SIG-M5 treated with dmso at 0.1 percent for 504 hours (cell line): ENCODE measurements at regions not wholly inside any gene's neighbourhood (a gene's known extent, or its start where the extent isn't known, plus 50 kb on each side); places are given as distances from the start of the nearest gene placed in this dataset.

Experiments used
- DNase-seq: peaks from one replicate; lab custom pipeline; 2025; ENCODE audit not compliant: unreplicated experiment; lab: John Stamatoyannopoulos, UW

DNA sequence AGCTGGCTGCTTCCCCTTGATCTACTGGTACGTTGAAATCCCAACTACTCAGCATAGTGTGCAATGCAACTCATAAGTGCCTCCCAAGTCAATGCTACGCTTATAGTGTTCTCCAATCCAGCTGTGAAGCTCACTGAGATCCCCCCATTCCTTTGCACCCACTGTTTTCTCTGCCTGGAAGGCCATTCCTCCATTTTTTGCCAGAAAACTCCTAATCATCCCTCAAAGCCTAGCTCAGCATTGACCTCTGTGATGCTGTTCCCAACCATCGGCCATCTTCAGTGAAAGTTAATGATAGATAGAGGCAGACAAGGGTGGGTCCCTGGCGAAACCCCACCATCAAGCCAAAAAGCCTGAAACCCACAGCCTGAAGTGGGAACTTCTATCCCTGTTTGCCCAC lies 211.0 kb downstream of the ENC1 start:
- no peak for DNase-seq

DNA sequence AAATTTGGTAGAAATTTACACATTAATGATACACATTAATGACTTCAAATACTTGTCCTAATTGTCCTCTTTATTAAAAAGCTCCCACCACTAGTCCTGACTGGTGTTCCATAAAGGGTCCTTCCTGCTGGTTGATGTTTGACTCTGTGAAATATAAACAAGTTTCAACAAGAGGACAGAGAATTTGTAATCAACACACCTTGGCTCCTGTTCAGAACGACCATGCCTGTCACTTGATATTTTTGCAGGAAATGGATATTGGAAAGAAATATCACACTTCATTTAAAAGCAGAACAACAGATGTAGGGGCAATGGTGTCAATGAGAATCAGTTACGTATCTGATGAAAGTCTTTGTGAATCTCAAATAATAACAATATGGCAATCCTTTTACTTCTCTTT lies 211.7 kb downstream of the ENC1 start:
- no peak for DNase-seq

DNA sequence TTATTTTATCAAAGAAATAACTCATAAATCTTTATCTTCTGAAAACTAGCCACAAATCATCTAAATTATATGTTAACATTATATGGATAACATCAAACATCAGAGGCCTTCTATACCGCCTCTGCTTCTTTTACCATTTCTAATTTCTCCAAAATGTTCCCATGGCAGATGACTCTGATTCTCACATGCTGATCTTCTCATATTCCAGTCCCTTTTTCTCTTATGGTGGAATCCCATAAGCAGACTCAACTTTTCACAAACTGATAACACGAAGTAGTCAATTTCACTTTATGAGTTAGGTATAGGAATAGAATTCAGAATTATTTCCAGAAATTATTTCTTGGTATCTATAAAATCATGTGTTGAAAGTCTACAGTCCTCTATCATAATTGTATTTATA lies 212.3 kb downstream of the ENC1 start:
- DNase-seq: no peak

DNA sequence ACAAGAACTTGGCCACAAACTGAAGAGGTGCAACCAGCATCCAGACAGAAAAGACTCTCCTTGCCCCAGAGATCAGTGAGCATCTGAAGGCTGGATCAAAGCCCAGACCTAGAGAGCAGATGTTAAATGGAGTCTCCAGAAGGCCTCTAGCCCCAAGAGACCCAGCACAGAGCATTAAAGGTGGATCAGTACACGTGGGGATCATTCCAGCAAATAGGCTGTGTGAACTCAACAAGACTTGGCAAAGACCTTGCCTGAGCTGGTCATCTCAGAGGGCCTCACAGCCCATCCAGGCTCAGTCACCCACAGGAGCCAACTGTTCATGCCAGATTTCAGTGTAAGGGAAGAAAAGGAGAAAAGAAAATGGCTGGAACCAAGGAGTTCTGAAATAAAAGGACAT lies 214.0 kb downstream of the ENC1 start:
- DNase-seq: no peak

DNA sequence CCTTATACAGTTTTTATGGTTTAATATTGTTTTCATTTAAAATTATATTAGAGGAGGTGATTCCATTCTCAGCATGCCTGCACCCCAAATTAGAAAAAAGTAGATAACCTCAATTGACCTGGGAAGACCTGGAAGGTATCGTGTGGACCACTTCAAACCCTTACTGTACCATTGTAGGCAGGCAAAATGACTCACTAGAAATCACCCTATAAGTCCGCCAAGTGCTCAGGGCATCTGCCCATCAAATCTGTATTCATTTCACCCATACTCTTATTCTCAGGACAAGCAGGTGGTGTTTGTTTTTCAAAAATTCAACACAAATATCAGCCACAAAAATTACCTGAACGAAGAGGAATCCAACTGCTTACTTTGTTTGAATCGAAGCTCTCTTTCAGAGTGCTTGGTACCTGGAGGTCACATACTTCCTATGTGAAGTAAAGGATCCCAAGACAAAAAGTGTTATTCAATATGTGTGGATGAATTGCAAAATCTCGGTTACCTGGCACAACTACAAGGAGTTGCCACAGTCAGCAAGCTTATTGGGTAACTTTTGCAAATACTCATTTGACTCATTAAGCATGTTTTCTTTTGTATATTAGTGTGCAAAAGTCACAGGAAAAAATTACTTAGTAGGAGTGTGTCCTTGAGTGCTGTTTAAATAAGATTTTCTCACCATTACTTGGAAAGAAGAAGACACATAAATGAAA lies 216.2 kb downstream of the ENC1 start:
- DNase-seq: peak; percentile 7

DNA sequence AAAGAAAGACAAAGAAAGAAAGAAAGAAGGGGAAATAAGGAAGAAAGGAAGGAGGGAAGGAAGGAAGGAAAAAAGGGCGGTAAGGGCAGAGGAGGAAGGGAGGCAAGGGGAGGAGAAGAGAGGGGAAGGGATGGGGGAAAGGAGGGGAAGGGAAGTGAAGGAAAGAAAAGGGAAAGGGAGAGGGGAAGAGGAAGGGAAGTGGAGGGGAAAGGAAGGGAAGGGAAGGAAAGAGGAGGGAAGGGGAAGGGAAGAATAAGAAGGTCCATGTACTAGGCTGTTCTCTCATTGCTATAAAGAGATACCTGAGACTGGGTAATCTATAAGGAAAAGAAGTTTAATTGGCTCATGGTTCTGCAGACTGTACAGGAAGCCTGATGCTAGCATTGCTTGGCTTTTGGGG lies 217.1 kb downstream of the ENC1 start:
- no peak for DNase-seq

DNA sequence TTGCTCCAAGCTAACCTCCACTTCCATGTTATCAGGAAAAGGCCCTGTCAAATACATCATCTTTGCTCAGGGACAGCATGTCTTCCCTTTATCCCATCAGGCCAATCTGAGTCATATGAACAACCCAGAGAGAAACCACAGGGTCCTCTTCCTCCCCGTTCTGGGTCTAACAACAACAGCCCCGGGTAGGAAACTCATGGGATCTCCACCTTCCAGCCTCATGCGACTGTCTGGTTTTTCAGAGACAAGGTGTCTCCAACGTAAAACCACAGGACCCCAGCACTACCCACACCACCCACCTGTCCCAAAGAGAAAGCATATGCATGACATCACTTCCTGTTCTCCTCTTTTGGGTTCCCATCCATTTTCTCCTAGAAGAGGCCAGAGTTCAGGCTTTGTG lies 217.9 kb downstream of the ENC1 start:
- no peak for DNase-seq

DNA sequence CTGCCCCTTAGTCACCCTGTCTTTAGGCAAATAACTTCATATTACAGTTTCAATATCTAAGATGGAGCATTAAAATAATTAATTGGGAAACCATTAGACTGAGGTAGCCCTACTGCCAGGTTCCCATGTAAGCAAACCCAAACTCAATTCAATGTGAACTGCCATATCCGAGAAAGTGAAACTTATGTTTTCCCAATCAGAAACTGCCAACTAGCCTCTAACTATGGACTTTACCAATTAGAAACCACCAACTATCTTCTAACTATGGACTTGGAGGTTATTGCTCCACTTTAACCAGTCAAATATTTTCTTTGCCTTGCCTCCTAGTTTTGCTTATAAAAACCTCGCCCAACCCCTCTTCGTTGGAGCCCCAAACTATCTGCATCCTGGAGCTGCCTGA lies 218.5 kb downstream of the ENC1 start:
- no peak for DNase-seq

DNA sequence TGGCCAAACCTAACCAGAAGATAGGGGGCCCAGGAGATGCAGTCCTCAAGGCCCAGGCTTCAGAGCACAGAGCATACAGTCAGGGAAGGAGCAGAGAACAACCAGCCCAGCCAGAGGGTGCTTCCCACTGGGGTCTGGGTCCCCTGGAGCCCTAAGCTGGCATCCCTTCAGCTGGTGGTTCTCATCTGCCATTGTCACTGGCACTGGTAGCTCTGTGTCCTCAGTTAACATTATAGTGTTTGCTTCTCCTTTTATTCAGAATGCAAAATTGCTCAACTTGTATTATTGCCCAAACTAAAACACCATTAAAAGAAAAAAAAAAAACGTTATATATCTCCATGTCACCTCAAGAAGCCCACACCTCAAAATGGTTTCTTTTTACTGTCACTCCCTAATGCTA lies 219.2 kb downstream of the ENC1 start:
- DNase-seq: no peak

DNA sequence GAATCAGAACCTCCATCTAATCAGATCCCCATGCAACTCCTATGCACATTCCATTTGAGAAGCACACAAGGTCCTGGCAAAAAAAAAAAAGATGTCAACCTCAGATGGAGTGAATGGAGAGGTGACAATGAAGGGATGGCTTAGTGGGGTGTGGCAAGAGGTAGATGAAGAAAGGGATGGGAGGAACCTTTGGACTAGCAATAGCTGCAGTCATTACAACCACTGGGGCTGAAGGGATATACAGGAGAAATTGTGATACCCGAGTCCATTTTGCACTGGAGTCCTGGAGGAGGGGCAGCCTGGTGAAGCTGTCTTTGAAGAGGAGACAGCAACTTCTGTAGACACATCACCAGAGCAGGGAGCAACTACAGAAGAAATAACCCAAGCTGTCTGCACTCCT lies 219.6 kb downstream of the ENC1 start:
- no peak for DNase-seq

DNA sequence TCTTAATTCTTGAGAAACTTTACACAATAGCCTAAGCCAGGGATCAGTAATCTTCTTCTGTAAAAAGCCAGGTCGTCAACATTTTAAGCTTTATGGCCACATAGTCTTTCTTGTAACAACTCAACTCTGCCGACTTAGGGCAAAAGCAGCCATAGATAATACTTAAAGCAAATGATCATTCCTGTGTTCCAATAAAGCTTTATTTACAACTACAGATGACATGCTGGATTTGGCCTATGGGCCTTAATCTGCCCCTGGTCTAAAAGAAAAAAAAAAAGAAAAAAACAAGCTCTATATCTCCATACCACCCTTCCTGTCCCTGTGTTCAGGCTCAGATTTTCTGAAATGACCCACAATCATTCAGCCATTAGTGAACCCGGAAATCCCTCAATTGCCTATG lies 220.3 kb downstream of the ENC1 start:
- no peak for DNase-seq

DNA sequence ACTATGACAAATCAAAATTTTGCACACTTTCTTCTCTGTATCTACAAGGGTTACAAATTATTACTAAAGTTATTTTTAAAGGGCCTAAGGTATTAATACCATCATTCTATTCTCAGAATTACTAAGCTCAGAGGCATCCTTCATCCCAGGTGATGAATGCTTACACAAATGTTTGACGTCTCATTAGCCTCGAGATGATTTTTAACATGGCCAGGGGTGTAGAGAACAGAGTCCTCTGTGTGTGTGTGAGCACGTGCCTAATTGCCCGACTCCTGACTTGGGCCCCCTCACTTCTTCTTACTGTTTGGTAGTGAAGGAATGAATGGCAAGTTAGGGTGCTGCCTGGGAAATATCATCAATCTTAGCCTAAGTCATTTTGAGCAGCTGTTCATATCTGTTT lies 221.1 kb downstream of the ENC1 start:
- DNase-seq: no peak

DNA sequence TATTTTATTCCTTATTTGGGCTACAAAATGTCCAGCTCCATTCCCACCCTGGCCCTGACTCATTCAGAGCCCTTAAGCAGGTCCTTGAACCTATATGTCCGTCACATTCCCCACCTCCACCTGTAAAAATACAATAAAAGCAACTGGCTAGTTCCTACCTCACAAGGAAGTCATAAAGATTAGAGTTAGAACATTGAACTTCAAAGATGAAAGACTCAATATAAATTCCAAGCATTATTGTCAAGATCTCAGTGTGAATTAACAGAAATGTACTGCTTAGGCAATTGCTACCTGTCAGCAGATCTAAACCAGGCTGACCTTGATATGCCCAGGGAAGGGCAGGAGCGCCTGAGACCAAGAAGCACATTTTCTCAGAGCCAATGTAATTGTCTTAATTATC lies 221.8 kb downstream of the ENC1 start:
- no peak for DNase-seq

DNA sequence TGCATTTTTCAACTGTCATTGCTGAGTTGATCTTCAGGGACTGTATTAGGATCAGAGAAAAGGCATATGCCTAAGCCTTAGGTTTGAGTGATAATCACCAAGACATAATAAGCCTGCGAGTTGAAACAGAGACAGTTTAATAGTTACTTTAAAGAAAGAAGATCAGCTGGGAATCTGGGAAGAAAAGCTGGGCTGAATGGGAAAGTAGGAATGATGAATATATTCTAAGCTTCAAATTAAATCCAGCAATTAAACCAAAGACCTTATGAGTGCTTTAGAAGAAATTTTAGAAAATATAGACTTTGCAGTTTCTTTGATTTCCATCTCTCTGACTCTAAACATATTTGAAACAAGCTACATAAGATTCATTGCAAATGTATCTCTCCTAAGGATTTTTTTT lies 222.3 kb downstream of the ENC1 start:
- no peak for DNase-seq

DNA sequence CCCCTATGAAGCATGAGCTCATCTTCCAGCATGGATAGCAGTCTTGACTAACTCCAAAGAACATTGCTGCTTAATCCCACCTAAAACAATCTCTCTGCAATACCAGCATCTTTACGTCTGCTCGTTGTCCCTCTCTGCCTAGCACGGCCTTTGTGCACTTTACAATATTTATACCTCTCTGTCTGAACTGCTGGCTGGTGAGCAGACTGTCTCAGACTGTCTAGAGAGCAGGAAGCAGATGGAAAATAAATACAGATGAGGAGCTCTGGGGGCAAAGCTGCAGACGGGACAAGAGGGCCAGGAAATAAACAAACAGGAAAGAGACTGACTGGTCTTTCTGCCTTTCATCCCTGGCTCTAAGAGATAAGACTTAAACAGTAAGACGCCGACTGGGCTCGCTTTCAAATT lies 224.8 kb downstream of the ENC1 start:
- no peak for DNase-seq

DNA sequence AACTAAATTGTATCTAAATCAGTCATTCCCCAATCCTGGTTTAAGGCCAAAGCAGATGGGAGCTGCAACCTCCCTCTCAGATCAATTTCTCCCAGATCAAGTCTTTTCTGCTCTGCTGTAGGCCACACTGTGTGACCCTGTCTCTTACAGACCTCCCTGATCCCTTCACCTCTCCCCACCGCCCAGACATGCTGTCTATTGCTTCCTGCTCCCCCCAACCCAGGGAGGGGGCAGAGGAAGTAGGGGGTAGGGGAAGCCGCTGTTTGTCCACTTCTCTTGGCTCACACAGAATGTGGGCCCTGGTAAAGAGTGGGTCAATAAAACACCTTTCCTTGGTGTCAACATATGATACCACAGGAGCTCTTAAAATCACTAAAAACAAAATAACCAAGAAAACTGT lies 226.3 kb downstream of the ENC1 start:
- DNase-seq: no peak

DNA sequence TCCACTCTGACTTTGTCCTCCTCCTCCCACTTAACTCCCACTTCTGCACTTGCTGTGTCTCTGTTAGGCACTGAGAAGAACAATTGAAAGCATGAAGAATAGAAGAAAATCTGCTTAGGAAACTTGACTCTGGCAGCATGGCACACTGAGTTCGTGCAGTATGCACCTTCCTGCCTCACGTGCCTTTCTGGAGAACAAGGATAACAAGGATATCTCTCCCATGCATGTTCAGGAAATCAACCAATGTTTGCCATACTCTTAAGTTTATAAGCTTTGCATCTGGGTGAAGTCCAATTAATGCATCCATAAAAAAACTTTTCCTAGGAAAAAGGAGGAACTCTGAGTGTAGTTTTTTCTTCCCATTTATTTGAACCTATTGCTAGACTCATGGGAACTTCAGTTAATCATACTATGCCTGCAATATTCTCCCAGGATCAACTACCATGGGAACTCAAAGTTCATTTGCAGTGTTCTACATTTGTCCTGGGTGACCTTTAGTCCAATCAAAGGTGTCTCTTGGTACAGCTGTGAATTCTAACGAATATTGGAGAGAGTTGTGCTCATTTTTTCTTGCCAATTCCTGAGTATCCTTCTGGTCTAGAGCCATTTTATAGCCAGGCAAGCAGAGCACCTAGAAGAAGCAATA lies 227.0 kb downstream of the ENC1 start:
- no peak for DNase-seq

DNA sequence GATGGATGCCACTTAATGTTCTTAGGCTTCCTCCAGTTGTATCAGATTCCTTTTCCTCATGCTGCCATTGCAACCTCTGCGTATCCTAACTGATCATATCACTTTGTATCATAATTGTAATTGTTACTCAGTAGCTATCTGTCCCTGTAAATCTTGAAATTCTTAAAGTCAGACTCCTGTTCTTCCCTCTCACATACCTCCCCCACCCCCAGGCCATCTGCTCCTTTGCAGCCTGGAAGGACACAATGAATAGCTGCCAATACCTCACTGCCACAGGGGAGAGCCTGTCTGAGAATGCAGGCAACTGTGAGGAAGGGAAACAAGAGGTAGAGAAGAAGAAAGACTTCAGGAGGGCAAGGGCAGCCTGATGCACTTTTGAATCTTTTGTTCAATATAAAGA lies 228.5 kb downstream of the ENC1 start:
- no peak for DNase-seq

DNA sequence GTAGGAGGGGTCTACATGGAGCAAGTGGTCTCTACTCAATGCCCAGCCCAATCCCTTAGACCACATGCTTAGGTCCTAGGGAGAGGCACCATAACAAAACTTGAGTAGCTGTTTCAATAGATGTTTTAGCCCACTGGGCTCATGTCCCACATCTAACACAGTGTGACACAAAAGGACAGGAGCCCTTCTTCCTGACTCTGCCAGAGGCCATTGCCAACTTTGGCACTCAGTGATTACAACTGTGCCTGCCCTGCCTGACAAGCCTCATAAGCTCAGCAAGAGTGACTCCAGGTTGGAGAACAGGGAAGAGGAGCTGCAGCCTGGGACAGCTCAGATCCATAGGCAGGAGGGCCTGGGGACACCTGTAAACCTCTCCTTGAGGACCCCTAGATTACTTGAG lies 230.8 kb downstream of the ENC1 start:
- no peak for DNase-seq

DNA sequence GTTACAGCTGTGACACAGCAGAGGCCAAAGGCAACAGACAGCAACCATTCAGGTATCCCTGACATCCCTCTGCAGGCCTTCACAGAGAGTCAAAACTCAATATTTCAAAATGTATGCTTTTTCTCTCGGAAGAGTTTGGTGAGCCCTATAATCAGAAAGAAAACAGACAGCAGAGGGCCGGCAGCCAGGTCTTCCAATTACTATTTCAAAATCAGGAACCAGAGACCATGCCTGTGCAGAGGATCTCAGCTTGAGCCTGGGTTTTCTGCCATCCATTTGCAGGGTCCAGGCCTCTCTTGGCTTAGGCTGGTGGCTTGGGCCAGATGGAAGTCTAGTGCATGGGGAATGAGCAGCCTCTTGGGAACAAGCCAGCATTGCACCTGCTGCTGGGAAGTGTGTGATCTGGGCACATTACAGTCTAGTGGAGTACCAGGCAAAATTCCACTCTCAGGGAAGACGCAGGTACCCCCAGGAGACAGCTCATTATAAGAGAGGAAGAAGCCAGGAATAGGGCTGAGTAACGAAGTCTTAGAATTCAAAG lies 231.3 kb downstream of the ENC1 start:
- no peak for DNase-seq

DNA sequence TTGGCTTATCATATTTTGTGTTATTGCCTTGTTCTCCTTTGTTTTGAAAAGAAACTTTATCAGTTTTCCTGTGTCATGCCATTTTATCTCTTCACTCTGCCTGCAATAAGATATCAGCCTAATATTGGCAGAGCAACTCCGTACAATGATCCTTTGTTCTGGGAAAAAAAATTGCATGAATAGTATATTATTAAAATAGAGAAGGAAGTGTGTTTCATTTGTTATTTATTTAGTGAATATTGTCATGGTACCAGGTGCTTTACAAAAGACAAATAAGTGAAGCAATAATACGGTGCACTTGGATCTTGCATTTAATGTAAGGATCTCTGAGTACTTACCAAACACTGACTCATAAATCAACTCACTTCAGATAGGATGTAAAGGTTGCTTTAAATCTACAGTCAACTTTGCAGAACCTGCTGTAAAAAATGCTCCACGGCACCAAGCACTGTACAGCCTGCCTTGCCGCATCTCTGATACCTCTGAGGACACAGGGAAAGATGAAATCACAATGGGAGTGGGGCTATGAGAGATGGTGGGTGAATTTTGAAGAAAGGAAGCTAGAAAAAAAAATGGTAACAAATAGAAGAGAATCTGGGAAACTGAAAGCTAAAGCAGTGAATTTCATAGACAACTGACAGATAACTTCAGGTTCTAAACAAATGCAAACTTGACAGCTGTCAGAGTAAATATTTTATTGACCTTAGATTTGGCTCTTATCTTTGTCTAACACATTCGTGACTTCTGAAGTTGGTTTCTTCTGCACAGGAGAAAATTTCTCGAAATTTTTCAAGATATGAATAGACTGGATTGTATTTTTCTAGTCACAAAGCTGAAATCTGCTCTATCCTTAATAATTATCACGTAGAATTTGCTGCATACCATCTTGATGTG lies 232.1 kb downstream of the ENC1 start:
- DNase-seq: peak; percentile 40

DNA sequence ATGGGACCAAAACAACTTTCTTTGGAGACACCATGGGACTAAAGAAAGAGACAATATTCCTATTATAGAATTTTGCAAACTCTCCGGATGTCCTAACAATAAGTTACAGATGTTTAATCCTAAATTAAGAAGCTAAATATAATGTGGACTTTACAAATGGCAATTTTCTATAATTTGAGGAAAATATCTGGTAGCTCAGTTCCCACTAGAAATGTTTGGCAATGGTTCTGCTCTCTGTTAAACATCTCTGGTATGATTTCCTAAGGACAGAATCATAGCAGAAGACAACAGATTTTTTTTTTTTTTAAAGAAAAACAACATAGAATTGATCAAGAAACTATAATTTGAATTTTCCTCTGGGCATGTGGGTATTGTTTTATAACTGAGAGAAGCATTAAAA lies 232.8 kb downstream of the ENC1 start:
- DNase-seq: no peak
